ENCODE measurements at regions not wholly inside any gene's neighbourhood (a gene's known extent, or its start where the extent isn't known, plus 50 kb on each side); places are given as distances from the start of the nearest gene placed in this dataset.

DNA sequence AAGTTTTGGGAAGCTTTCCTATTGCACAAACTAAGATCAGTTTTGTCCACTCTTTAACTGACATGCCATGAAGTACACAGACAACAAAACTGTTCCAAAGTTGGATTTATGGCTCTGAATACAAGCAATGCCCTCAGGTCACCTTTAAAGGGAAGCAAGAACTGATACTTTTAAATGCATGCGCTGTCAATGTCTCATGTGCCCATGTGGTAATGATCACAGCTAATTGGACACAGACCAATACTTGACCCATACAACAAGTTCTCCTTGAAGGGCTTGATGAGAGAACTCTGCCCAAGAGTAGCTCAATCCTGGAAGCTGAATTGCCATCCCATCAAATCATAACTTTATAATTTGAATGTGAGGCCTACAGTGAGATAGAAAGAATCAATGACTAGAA, 624.9 kb downstream of the ETS1 start:
- no peak for TF ChIP-seq EZH2 (IDR thresholded peaks at IDR 0.05; ENCODE audit: insufficient read depth, low read length)
- TF ChIP-seq, protein P1, sequence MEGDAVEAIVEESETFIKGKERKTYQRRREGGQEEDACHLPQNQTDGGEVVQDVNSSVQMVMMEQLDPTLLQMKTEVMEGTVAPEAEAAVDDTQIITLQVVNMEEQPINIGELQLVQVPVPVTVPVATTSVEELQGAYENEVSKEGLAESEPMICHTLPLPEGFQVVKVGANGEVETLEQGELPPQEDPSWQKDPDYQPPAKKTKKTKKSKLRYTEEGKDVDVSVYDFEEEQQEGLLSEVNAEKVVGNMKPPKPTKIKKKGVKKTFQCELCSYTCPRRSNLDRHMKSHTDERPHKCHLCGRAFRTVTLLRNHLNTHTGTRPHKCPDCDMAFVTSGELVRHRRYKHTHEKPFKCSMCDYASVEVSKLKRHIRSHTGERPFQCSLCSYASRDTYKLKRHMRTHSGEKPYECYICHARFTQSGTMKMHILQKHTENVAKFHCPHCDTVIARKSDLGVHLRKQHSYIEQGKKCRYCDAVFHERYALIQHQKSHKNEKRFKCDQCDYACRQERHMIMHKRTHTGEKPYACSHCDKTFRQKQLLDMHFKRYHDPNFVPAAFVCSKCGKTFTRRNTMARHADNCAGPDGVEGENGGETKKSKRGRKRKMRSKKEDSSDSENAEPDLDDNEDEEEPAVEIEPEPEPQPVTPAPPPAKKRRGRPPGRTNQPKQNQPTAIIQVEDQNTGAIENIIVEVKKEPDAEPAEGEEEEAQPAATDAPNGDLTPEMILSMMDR (IDR thresholded peaks at IDR 0.05; ENCODE audit: insufficient read depth, low read depth, low read length) = no peak

Measured in astrocyte (in vitro differentiated cells and primary cell).